NCI-H460 (cell line): ENCODE measurements at regions not wholly inside any gene's neighbourhood (a gene's known extent, or its start where the extent isn't known, plus 50 kb on each side); places are given as distances from the start of the nearest gene placed in this dataset.
A peak's percentile ranks its signal among the peaks of the same experiment; 100 is the strongest.

Experiments used
- DNase-seq: peaks from one replicate; pipeline ENCODE4 v3.0.0-alpha.2; 2016; ENCODE audit warnings: low read depth; ENCODE audit errors: extremely low read depth

GRCh38 chr3:22208844-22209243, 457.8 kb upstream of the ZNF385D start:
- DNase-seq: no peak

- DNase-seq: no peak
Measured at GRCh38 chr3:22209578-22209977, 458.6 kb upstream of the ZNF385D start.

GRCh38 chr3:22210693-22211092, 459.7 kb upstream of the ZNF385D start:
- no peak for DNase-seq

DNA sequence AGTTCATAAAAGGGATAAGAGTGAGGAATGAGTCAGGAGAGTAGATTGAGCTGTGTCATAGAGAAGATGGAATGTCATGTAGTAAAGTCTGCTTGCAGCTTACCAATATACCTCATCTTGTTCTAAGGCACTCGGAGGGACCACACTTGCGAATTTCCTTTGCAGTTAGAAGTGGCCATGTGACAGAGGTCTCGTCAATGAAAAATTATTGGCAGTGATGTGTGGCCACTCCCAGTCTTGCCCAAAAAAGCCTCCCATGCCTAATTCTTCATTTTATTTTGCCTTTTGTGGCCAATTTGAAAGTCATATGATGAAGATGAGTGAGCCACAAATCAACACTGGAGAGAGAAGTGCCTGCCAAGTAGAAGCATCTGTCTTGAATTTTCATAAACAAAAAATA, 465.6 kb upstream of the ZNF385D start:
- DNase-seq: no peak

DNA sequence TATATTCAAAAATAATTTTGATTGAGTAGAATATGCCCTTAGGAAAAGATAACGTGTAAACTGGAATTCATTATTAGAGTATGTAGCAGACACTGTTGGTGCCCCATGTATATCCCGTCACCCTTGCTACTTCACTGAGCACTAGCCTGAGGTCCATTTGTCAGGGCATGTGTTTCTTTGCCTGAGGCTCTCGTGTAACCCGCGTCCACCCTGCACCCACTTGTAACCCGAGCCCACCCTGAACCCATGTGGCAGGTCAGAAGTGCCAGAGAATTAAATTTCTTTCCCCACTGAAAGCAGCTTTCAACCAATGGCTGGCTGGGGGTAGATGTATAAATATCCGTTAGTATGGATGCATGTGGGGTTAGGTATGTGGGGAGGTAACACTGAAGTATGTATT, 474.2 kb upstream of the ZNF385D start:
- no peak for DNase-seq

DNA sequence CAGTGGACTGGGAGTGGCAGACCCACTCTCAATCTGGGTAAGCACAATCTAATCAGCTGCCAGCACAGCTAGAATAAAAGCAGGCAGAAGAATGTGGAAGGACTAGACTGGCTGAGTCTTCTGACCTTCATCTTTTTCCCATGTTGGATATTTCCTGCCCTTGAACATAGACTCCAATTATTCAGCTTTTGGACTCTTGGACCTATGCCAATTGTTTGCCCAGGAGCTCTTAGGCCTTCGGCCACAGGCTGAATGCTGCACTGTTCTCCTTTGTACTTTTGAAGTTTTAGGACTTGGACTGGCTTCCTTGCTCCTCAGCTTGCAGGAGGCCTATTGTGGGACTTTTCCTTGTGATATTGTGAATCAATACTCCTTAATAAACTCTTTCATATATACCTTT, 477.7 kb upstream of the ZNF385D start:
- no peak for DNase-seq

DNA sequence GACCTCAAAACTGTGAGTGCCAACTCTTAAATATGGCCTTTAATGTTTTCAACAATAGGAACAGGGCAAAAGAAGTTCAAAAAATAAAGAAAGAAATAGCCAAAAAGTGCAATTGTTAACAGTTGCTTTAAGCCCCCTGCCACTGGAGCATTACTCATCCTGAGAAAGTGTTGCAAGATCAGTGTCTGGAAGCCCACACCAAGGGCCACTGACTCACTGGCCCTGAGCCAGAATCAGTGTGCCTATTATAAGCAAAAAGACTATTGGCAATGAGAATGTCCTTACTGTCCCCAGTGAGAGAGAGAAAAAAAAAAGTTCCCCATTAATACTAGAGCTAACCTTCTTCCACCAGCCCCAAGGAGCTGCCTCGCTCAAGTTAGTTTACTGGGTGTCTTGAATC, 480.1 kb upstream of the ZNF385D start:
- DNase-seq: no peak

- DNase-seq: no peak
Measured at GRCh38 chr3:22236490-22237270, 485.7 kb upstream of the ZNF385D start.

DNA sequence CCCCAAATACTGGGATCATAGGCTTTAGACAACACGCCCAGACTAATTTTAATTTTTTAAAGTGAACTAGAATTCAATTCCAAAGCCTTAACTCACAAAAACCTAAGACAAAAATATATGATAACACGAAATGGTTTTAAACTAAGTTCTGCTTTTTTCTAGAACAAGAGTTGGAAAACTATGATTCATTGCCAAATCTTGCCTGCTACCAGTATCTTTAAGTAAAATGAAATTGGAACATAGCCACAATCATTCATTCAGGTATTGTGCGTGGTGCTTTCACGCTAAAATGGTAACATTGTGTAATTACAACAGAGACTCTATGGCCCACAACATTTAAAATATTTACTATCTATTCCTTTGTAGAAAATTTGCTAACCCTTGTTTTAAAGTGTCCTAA, 488.0 kb upstream of the ZNF385D start:
- DNase-seq: no peak

DNA sequence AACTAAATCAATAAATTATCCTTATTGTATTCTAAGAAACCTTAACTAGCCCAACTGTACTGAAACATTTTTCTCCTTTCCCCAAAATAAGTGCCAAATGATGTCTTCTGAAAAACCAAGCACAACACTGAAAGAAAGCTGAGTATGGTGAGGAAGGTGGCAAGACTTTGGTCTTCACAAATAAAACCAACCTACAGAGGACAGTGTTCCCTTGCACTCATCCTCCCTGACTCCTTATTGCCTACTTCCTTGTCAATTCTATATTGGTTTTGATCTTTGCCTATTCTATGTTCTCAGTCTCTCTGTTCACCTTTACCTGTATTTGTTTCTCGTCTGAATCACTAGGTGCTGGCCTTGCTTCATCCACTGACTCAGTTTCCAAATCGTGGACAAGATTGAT, 490.1 kb upstream of the ZNF385D start:
- no peak for DNase-seq

DNA sequence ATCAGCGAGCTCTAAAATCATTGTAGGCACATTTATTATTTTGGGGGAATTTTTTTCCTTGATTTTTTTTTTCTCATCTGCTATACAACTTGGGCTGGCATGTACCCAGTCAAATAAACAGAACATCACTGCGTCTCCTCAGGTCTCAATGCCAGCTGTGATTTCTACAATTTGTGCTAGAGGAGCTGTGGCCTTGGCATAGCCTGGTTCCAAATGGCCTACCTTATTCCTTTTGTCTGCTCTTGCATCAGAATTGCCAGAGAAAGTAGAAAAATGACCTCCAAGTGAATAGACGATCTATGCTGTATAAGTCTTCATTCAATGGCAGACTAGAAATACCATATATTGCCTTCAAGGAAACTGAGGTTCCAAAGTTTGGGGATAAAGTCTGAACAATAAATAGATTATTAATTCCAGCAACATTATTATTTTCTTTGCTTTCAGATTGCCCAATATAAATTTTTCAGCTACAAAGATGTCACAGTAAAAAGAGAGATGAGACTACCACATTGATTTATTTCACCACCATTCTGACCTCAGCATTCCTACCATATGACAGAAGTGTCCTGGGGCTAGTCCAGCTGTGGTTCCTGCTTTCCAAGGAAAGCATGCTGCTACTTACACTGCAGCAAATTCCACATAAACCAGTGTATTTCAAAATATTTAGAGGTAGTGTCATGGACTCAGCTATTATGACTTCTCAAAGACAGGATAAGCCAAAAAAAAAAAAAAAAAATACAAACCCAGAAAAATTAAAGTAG, 493.9 kb upstream of the ZNF385D start:
- no peak for DNase-seq

- no peak for DNase-seq
Measured at GRCh38 chr3:22245811-22246583, 495.0 kb upstream of the ZNF385D start.

DNA sequence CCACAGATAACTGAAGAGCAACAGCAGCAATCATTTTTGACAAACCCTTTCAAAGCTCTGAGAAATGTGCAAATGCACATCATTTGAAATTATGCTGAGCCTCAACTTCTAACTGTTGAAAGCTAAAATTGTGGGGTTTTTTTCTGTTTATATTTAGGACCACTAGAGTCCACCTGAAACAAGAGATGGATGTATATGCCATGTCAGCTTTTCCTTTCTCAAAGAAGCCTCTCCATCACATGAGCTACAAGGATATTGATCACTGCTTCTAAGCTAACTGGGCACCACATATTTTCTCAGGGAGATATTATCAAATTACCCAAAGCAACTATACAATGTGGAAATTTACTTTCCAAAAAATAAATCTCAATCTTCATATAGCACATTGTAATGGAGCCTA, 498.6 kb upstream of the ZNF385D start:
- DNase-seq: no peak

DNA sequence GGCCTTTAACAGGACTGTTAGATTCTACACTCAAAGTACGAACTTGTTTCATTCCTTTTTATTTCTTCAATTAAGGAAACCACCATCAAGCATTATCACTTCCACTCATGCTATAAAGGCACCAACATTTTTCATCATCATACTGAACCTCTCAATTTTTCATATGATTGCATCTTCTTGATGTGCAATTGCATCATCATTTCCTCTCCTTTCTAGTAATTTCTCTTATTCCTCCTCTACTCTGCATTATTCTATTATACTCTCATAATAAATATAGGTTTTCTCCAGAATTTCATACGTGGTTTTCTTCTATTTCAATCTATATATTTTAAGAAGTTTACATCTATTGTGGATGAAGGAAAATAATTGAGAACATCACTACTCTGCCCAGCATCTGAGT, 506.2 kb upstream of the ZNF385D start:
- DNase-seq: peak; percentile 12

DNA sequence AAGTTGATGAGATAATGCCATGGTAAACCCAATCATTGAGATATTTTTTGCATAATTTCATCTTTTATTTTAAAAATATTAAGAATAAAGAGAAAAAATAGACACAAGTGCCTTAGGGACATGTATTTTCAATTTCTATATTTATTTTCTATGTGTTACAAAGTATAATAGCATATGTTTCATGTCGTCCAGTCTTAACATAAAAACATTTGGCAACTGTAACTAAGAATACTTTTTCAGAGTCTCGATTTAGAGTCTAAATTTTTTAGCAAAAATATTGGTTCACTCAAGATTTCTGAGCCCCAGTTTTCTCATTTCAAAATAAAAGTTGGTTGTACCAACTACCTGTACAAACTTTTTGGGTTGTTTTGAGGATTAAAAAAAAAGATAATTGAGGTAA, 511.4 kb upstream of the ZNF385D start:
- DNase-seq: no peak

DNA sequence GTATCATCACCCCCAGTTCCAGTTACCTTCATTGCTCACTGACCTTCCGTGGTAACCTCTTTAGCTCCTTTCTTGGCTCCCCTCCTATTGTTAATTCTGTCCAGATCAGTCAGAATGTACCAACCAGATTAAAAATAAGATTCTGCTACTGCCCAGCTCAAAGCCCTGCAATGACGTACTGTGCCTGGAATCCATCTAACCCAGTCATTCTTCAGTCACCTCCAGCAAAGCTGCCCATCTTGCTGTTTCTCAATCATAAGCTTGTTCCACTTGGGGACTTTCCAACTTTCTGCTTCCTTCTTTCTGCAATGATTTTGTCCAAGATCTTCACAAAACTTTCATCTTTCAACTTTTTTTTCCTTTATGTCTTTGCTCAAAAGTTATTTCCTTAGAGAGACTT, 512.0 kb upstream of the ZNF385D start:
- no peak for DNase-seq

DNA sequence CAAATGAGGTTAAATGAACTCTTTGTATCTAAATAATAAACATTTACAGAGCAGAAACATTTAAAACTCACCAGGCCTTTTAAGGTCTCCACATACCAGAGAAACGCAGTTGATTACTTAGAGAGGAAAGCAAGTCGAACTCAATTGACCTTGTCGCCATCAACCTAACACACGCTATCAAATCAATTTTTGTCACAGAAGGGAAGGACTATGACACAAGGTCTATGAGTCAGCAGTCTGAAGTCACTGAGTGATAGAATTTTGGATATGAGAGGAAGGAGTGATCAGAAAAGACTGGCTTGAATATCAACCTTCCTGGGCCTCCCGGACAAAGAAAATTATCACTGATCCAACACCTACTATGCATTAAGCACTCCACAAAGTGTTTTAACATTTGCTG, 514.4 kb upstream of the ZNF385D start:
- no peak for DNase-seq

DNA sequence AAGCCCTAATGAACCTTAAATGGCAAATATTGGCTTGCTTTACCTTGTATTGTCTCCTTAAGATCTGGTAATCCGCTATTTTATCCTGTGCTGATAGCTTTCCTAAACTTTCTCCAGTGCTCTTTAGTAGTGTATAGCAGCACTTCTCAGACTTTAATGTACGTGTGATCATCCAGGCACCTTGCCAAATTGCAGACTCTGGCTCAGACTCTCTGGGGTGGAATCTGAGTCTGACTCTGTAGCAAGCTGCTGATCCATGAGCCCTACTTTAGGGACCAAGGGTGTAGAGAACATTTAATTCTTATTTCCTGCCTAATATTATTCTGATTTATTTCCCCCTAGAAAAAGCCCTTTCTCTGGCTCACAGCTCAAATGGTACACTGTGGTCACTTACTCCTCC, 518.8 kb upstream of the ZNF385D start:
- DNase-seq: no peak

GRCh38 chr3:22276351-22276750, 525.3 kb upstream of the ZNF385D start:
- DNase-seq: no peak

GRCh38 chr3:22284559-22284958, 533.5 kb upstream of the ZNF385D start:
- peak; percentile 0 for DNase-seq

DNA sequence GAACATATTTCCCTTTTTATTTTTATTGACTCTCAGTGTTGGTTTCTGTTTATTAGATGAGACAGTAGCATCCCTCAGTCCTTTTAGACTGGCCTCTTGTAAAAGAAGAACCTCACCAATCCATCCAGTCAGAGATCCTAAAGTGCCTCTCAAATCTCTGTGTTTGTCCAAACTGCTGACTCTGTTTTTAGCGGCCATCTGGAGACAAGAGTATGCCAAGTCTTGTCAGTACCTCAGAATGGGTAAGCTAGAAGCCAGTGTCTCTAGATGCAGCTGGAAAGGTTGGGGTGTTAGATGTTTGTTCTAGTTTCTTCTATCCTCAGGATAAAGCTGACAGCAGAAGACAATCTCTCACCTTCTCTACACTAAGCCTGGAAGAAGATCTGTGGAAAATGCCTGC, 537.7 kb upstream of the ZNF385D start:
- no peak for DNase-seq

DNA sequence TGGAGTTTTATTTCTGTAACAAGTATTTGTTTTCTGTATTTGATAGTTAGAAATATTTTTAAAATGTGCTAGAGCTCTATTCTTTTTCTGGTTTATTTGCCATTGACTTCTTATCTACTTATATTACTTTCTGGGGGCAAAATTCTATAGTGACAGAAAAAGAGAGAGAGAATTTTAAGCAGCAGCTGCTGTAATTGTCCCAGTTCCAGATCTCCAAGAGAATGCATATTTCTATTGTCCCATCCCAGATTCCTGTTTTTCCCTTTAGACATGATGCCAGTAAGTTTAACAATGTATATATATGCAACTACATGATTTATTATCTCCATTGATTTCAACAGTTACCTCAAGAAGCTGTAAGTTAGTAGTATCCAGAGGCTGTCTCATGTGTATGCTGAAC, 541.7 kb upstream of the ZNF385D start:
- DNase-seq: no peak
